Bronchial epithelial cell (primary cell): ENCODE measurements at regions not wholly inside any gene's neighbourhood (a gene's known extent, or its start where the extent isn't known, plus 50 kb on each side); places are given as distances from the start of the nearest gene placed in this dataset.

Experiments used
- DNase-seq: peaks from one replicate; pipeline ENCODE4 v3.0.0-alpha.2; 2010; ENCODE audit warnings: low read depth
- FAIRE-seq: peaks from 2 replicates; lab custom pipeline; 2011; peaks lifted over from hg19 to GRCh38; lab: Jason Lieb, UNC
- H3K27me3 ChIP-seq: 2 replicates; pipeline ENCODE4 v1.5.1; 2011; ENCODE audit warnings: low read length; ENCODE audit not compliant: control insufficient read depth, insufficient read depth
- H3K36me3 ChIP-seq: 2 replicates; pipeline ENCODE4 v1.5.1; 2011; ENCODE audit warnings: low read length; ENCODE audit not compliant: control insufficient read depth, insufficient read depth
- H3K4me3 ChIP-seq: 2 replicates; pipeline ENCODE4 v1.5.1; 2011; ENCODE audit warnings: mild to moderate bottlenecking, low read depth, low read length, control low read depth
- CTCF ChIP-seq: IDR thresholded peaks from 2 replicates; pipeline ENCODE4 v1.5.1; 2011; ENCODE audit warnings: mild to moderate bottlenecking, moderate library complexity, low read length, control low read depth, inconsistent platforms; ENCODE audit not compliant: insufficient read depth, severe bottlenecking

DNA sequence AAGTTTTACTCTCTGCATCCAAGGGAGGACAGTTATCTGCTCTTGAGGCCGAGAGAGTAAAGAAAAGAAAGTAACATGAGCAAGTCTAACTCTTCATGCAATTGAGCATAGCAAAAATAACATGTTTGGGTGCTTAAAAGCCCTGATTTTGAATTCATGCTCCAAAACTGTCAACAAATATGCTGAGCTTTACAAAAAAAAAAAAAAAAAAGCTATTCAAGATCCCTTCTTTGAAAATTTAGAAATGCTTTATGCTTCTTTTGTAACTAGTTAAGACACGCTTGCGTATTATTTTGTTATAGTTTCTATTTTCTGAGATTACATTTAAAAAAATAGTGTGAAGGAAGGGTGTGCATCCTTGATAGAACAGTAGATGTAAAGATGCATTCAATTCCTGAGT, 1733.0 kb downstream of the MRPL39 start:
- FAIRE-seq (no peak), DNase-seq (no peak)
- no peak overlapping the region for H3K4me3 ChIP-seq
- H3K27me3 ChIP-seq, result no peaks in the 10 kb centered on the region
- no peaks in the 10 kb centered on the region for H3K36me3 ChIP-seq
- no peak for TF ChIP-seq CTCF

DNA sequence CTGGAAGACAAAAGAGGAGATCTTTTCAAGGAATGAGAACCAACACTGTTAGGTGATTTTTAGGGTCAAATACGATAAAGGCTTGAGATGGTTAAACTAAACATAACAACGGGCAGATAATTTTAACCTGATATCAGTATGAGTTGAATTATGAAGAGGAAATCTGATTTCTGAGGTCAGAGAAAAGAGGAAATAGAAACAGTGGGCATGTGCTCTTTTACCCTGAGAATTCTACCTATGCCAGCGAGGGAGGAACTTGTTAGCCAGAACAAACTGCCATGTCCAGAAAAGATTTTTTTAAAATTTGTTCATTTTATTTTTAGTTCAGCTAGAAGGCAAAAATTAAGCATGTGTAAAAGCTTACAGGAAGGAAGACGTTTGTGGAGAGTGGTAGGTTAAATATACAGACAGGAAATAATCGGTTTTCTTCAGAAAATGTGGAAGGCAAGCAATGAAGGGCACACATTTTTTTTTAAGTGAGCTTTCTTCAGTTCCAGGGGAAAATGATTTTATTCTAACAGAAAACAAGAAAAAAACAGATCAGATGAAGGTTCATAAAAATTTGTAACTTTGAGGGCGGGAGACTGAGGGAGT, 1745.3 kb downstream of the MRPL39 start:
- no peak for TF ChIP-seq CTCF
- no peaks in the 10 kb centered on the region for H3K36me3 ChIP-seq
- no peak overlapping the region for H3K4me3 ChIP-seq
- FAIRE-seq, result no peak
- no peak for DNase-seq
- no peaks in the 10 kb centered on the region for H3K27me3 ChIP-seq

DNA sequence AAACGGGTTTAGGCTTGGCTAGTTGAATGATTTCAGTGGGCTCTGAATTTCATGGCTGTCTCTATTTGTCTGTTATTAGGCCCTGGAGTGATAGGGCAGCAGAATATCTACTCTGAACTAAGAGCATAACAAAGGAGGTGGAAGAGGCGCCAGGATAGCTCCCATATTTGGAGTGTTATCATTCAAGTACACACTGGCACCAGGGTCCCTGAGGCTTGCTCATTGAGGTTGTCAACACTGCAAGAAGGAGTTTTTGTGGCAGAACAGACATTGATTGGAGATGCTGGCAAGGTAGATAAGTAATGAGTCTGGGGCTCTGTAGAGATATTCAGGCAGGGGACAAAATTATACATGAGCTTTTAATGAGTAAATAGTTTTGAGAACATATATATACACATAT, 1748.4 kb downstream of the MRPL39 start:
- no peak for TF ChIP-seq CTCF
- no peak overlapping the region for H3K4me3 ChIP-seq
- FAIRE-seq (no peak), DNase-seq (no peak)
- H3K36me3 ChIP-seq, result no peaks in the 10 kb centered on the region
- H3K27me3 ChIP-seq, result no peaks in the 10 kb centered on the region

GRCh38 chr21:23853796-23854379, 1753.4 kb downstream of the MRPL39 start:
- no peak for TF ChIP-seq CTCF
- no peak for FAIRE-seq

GRCh38 chr21:23837564-23837963, 1769.7 kb downstream of the MRPL39 start:
- no peak for FAIRE-seq

More at GRCh38 chr21:23853796-23854379, 1753.4 kb downstream of the MRPL39 start:
- Histone ChIP-seq H3K36me3 (no peaks in the 10 kb centered on the region), H3K27me3 (no peaks in the 10 kb centered on the region), H3K4me3 (no peak overlapping the region)
- DNase-seq, result peak; percentile 15

More at GRCh38 chr21:23837564-23837963, 1769.7 kb downstream of the MRPL39 start:
- no peaks in the 10 kb centered on the region for H3K27me3 ChIP-seq
- H3K36me3 ChIP-seq, result no peaks in the 10 kb centered on the region
- DNase-seq, result no peak
- no peak for TF ChIP-seq CTCF
- no peak overlapping the region for H3K4me3 ChIP-seq
